Colonic mucosa (tissue), 4 donors: ENCODE measurements at regions not wholly inside any gene's neighbourhood (a gene's known extent, or its start where the extent isn't known, plus 50 kb on each side); places are given as distances from the start of the nearest gene placed in this dataset.

ENCODE experiments used
- DNase-seq: peaks from one replicate; pipeline ENCODE4 v3.0.0-alpha.2; 2020
- H3K27ac ChIP-seq: fragments of 200-600 bp; one replicate; pipeline ENCODE4 v1.8.0; 2021
- H3K27me3 ChIP-seq: fragments of 200-600 bp; one replicate; pipeline ENCODE4 v1.8.0; 2021
- H3K36me3 ChIP-seq: fragments of 200-600 bp; one replicate; pipeline ENCODE4 v1.8.0; 2021
- H3K4me1 ChIP-seq: fragments of 200-600 bp; one replicate; pipeline ENCODE4 v1.8.0; 2021; ENCODE audit warnings: mild to moderate bottlenecking
- H3K4me3 ChIP-seq: fragments of 200-600 bp; one replicate; pipeline ENCODE4 v1.8.0; 2021
- H3K9ac ChIP-seq, 2 donors: one replicate each; pipeline ENCODE4 v1.7.0; 2013; ENCODE audit warnings: control low read depth in 2 of 2, low read depth in 2 of 2, low read length in 2 of 2
- H3K9me3 ChIP-seq: fragments of 200-600 bp; one replicate; pipeline ENCODE4 v1.8.0; 2021
- CTCF ChIP-seq: fragments of 200-600 bp; IDR thresholded peaks from one replicate; pipeline ENCODE4 v1.8.0; 2022; ENCODE audit warnings: antibody characterized with exemption, mild to moderate bottlenecking
- intact Hi-C: fragments of 100-400 bp; cut with DNase I; formaldehyde crosslinking; loops from one replicate; pipeline ENCODE4 v1.14.1; 2022
- donor health status: healthy.
- donor health status: DM: no; HTN: no; CAD: no.
- donor health status: DM: no; HTN: no; CAD: no.

GRCh38 chr5:82885627-82886389, 191.4 kb downstream of the TMEM167A start:
- Histone ChIP-seq H3K4me3 (no peak overlapping the region), H3K27ac (no peak overlapping the region)
- TF ChIP-seq CTCF = no peak

GRCh38 chr5:82884821-82885471, 192.2 kb downstream of the TMEM167A start:
- intact Hi-C loops = no loop called here
- H3K27me3 ChIP-seq = no peaks in the 10 kb centered on the region

More at GRCh38 chr5:82885627-82886389, 191.4 kb downstream of the TMEM167A start:
- no peaks in the 10 kb centered on the region for H3K27me3 ChIP-seq
- H3K36me3 ChIP-seq = no peaks in the 10 kb centered on the region
- no peaks in the 10 kb centered on the region for H3K9me3 ChIP-seq
- no peak overlapping the region for H3K9ac ChIP-seq
- no peaks in the 10 kb centered on the region for H3K4me1 ChIP-seq
- intact Hi-C loops = no loop called here
- DNase-seq = no peak

GRCh38 chr5:82882316-82882715, 194.9 kb downstream of the TMEM167A start:
- Histone ChIP-seq H3K27me3 (no peaks in the 10 kb centered on the region), H3K9me3 (no peaks in the 10 kb centered on the region), H3K4me1 (no peaks in the 10 kb centered on the region), H3K9ac (no peak overlapping the region), H3K27ac (no peak overlapping the region), H3K36me3 (no peaks in the 10 kb centered on the region), H3K4me3 (no peak overlapping the region)
- no peak for TF ChIP-seq CTCF
- intact Hi-C loops = no loop called here
- DNase-seq = no peak

More at GRCh38 chr5:82884821-82885471, 192.2 kb downstream of the TMEM167A start:
- Histone ChIP-seq H3K27ac (no peak overlapping the region), H3K36me3 (no peaks in the 10 kb centered on the region), H3K9me3 (no peaks in the 10 kb centered on the region), H3K4me1 (no peaks in the 10 kb centered on the region), H3K4me3 (no peak overlapping the region), H3K9ac (no peak overlapping the region)
- DNase-seq = no peak
- no peak for TF ChIP-seq CTCF

- DNase-seq = no peak
- Histone ChIP-seq H3K27me3 (no peaks in the 10 kb centered on the region), H3K4me3 (no peak overlapping the region), H3K9ac (no peak overlapping the region), H3K9me3 (no peaks in the 10 kb centered on the region), H3K4me1 (no peaks in the 10 kb centered on the region), H3K27ac (no peak overlapping the region), H3K36me3 (no peaks in the 10 kb centered on the region)
- intact Hi-C loops = no loop called here
- no peak for TF ChIP-seq CTCF
Observed at GRCh38 chr5:82881571-82882174, 195.5 kb downstream of the TMEM167A start.

- no peaks in the 10 kb centered on the region for H3K9me3 ChIP-seq
- intact Hi-C loops = no loop called here
- H3K27ac ChIP-seq = no peak overlapping the region
- no peak overlapping the region for H3K9ac ChIP-seq
- TF ChIP-seq CTCF = no peak
- no peaks in the 10 kb centered on the region for H3K27me3 ChIP-seq
- H3K4me3 ChIP-seq = no peak overlapping the region
- H3K4me1 ChIP-seq = no peaks in the 10 kb centered on the region
- H3K36me3 ChIP-seq = no peaks in the 10 kb centered on the region
- DNase-seq = no peak
Observed at GRCh38 chr5:82879089-82879488, 198.1 kb downstream of the TMEM167A start.
